ENCODE measurements at regions not wholly inside any gene's neighbourhood (a gene's known extent, or its start where the extent isn't known, plus 50 kb on each side); places are given as distances from the start of the nearest gene placed in this dataset.

GRCh38 chr5:145680169-145680568 is 155.0 kb downstream of the PRELID2 start:
- no peaks in the 10 kb centered on the region for H3K27me3 Mint-ChIP-seq
- H3K9me3 Mint-ChIP-seq, result no peaks in the 10 kb centered on the region
- ChIA-PET POLR2A (no interaction called here), CTCF (no interaction called here)
- no peaks in the 10 kb centered on the region for H3K4me1 ChIP-seq (ENCODE audit: control insufficient read depth in 2 of 2, insufficient read depth in 2 of 2, low read length in 2 of 2)
- no peaks in the 10 kb centered on the region for H3K27me3 ChIP-seq (ENCODE audit: control insufficient read depth in 2 of 2, insufficient read depth in 2 of 2, low read length in 2 of 2)
- H3K36me3 ChIP-seq (ENCODE audit: control insufficient read depth in 2 of 3, insufficient read depth in 3 of 3, low read length in 3 of 3), result no peaks in the 10 kb centered on the region
- no peak overlapping the region for H3K4me3 ChIP-seq (ENCODE audit: low read length)
- H3K9me3 ChIP-seq (ENCODE audit: control insufficient read depth in 2 of 3, low read length in 3 of 3), result no peaks in the 10 kb centered on the region
- no peak overlapping the region for H3K4me3 Mint-ChIP-seq
- intact Hi-C loops (cut with micrococcal nuclease), result loop anchor here (5.0 kb wide), 2 partner anchors 747 to 1478 kb away; no protein-coding TSS in a partner anchor
- H3K4me1 Mint-ChIP-seq, result peaks cover 0 to 2% (median 0%) of the 10 kb centered on the region in 7 donors
- no peak overlapping the region for H3K27ac Mint-ChIP-seq
- H3K36me3 Mint-ChIP-seq, result no peaks in the 10 kb centered on the region
- DNase-seq, result no peak
- no peak for ATAC-seq
- H3K27ac ChIP-seq (ENCODE audit: low read depth, low read length), result no peak overlapping the region

GRCh38 chr5:145678255-145678654 is 156.9 kb downstream of the PRELID2 start:
- Mint-ChIP-seq H3K4me3 (no peak overlapping the region), H3K4me1 (peaks cover 0 to 2% (median 0%) of the 10 kb centered on the region in 7 donors)

GRCh38 chr5:145673786-145674185 is 161.4 kb downstream of the PRELID2 start:
- Mint-ChIP-seq H3K4me1 (peaks cover 0 to 2% (median 0%) of the 10 kb centered on the region in 7 donors), H3K27ac (no peak overlapping the region), H3K27me3 (peaks cover 0 to 11% (median 0%) of the 10 kb centered on the region in 5 donors), H3K4me3 (no peak overlapping the region), H3K9me3 (peaks cover 0 to 5% (median 0%) of the 10 kb centered on the region in 11 donors), H3K36me3 (no peaks in the 10 kb centered on the region)
- no peak overlapping the region for H3K4me3 ChIP-seq (ENCODE audit: low read length)
- ChIA-PET POLR2A (no interaction called here), CTCF (no interaction called here)
- H3K27ac ChIP-seq (ENCODE audit: low read depth, low read length), result no peak overlapping the region
- no peaks in the 10 kb centered on the region for H3K9me3 ChIP-seq (ENCODE audit: control insufficient read depth in 2 of 3, low read length in 3 of 3)
- intact Hi-C loops (cut with micrococcal nuclease), result no loop called here
- DNase-seq (no peak), ATAC-seq (no peak)
- H3K36me3 ChIP-seq (ENCODE audit: control insufficient read depth in 2 of 3, insufficient read depth in 3 of 3, low read length in 3 of 3), result no peaks in the 10 kb centered on the region
- no peaks in the 10 kb centered on the region for H3K27me3 ChIP-seq (ENCODE audit: control insufficient read depth in 2 of 2, insufficient read depth in 2 of 2, low read length in 2 of 2)
- H3K4me1 ChIP-seq (ENCODE audit: control insufficient read depth in 2 of 2, insufficient read depth in 2 of 2, low read length in 2 of 2), result no peaks in the 10 kb centered on the region

More at GRCh38 chr5:145678255-145678654, 156.9 kb downstream of the PRELID2 start:
- Mint-ChIP-seq H3K27ac (no peak overlapping the region), H3K9me3 (no peaks in the 10 kb centered on the region), H3K36me3 (no peaks in the 10 kb centered on the region), H3K27me3 (no peaks in the 10 kb centered on the region)
- Histone ChIP-seq H3K36me3 (ENCODE audit: control insufficient read depth in 2 of 3, insufficient read depth in 3 of 3, low read length in 3 of 3) (no peaks in the 10 kb centered on the region), H3K4me3 (ENCODE audit: low read length) (no peak overlapping the region), H3K27ac (ENCODE audit: low read depth, low read length) (no peak overlapping the region), H3K4me1 (ENCODE audit: control insufficient read depth in 2 of 2, insufficient read depth in 2 of 2, low read length in 2 of 2) (no peaks in the 10 kb centered on the region), H3K9me3 (ENCODE audit: control insufficient read depth in 2 of 3, low read length in 3 of 3) (no peaks in the 10 kb centered on the region), H3K27me3 (ENCODE audit: control insufficient read depth in 2 of 2, insufficient read depth in 2 of 2, low read length in 2 of 2) (no peaks in the 10 kb centered on the region)
- ATAC-seq (no peak), DNase-seq (no peak)
- POLR2A ChIA-PET, result no interaction called here
- intact Hi-C loops (cut with micrococcal nuclease), result no loop called here
- CTCF ChIA-PET, result no interaction called here

GRCh38 chr5:145668714-145669113 is 166.4 kb downstream of the PRELID2 start:
- Histone ChIP-seq H3K27ac (ENCODE audit: low read depth, low read length) (no peak overlapping the region), H3K9me3 (ENCODE audit: control insufficient read depth in 2 of 3, low read length in 3 of 3) (no peaks in the 10 kb centered on the region), H3K4me1 (ENCODE audit: control insufficient read depth in 2 of 2, insufficient read depth in 2 of 2, low read length in 2 of 2) (no peaks in the 10 kb centered on the region), H3K27me3 (ENCODE audit: control insufficient read depth in 2 of 2, insufficient read depth in 2 of 2, low read length in 2 of 2) (no peaks in the 10 kb centered on the region), H3K36me3 (ENCODE audit: control insufficient read depth in 2 of 3, insufficient read depth in 3 of 3, low read length in 3 of 3) (no peaks in the 10 kb centered on the region), H3K4me3 (ENCODE audit: low read length) (no peak overlapping the region)
- ATAC-seq (no peak), DNase-seq (no peak)
- intact Hi-C loops (cut with micrococcal nuclease), result no loop called here
- Mint-ChIP-seq H3K27ac (no peak overlapping the region), H3K27me3 (peaks cover 0 to 11% (median 0%) of the 10 kb centered on the region in 5 donors), H3K4me1 (no peaks in the 10 kb centered on the region), H3K36me3 (no peaks in the 10 kb centered on the region), H3K9me3 (peaks cover 0 to 5% (median 0%) of the 10 kb centered on the region in 11 donors), H3K4me3 (no peak overlapping the region)
- ChIA-PET CTCF (no interaction called here), POLR2A (no interaction called here)

- Histone ChIP-seq H3K27me3 (ENCODE audit: control insufficient read depth in 2 of 2, insufficient read depth in 2 of 2, low read length in 2 of 2) (no peaks in the 10 kb centered on the region), H3K4me3 (ENCODE audit: low read length) (no peak overlapping the region), H3K36me3 (ENCODE audit: control insufficient read depth in 2 of 3, insufficient read depth in 3 of 3, low read length in 3 of 3) (no peaks in the 10 kb centered on the region), H3K27ac (ENCODE audit: low read depth, low read length) (no peak overlapping the region), H3K9me3 (ENCODE audit: control insufficient read depth in 2 of 3, low read length in 3 of 3) (no peaks in the 10 kb centered on the region), H3K4me1 (ENCODE audit: control insufficient read depth in 2 of 2, insufficient read depth in 2 of 2, low read length in 2 of 2) (no peaks in the 10 kb centered on the region)
- no peaks in the 10 kb centered on the region for H3K4me1 Mint-ChIP-seq
- H3K27me3 Mint-ChIP-seq, result peaks cover 0 to 11% (median 0%) of the 10 kb centered on the region in 5 donors
- H3K27ac Mint-ChIP-seq, result no peak overlapping the region
- peaks cover 0 to 5% (median 0%) of the 10 kb centered on the region in 11 donors for H3K9me3 Mint-ChIP-seq
- ATAC-seq (no peak), DNase-seq (no peak)
- no peak overlapping the region for H3K4me3 Mint-ChIP-seq
- POLR2A ChIA-PET, result no interaction called here
- CTCF ChIA-PET, result no interaction called here
- no peaks in the 10 kb centered on the region for H3K36me3 Mint-ChIP-seq
- intact Hi-C loops (cut with micrococcal nuclease), result no loop called here
Measured at GRCh38 chr5:145667742-145668141, 167.4 kb downstream of the PRELID2 start.

- H3K4me3 Mint-ChIP-seq, result no peak overlapping the region
- DNase-seq (no peak), ATAC-seq (no peak)
- intact Hi-C loops (cut with micrococcal nuclease), result no loop called here
- H3K27me3 Mint-ChIP-seq, result peaks cover 0 to 11% (median 0%) of the 10 kb centered on the region in 5 donors
- H3K4me1 ChIP-seq (ENCODE audit: control insufficient read depth in 2 of 2, insufficient read depth in 2 of 2, low read length in 2 of 2), result no peaks in the 10 kb centered on the region
- no peaks in the 10 kb centered on the region for H3K9me3 ChIP-seq (ENCODE audit: control insufficient read depth in 2 of 3, low read length in 3 of 3)
- no peaks in the 10 kb centered on the region for H3K4me1 Mint-ChIP-seq
- CTCF ChIA-PET, result no interaction called here
- peaks cover 0 to 5% (median 0%) of the 10 kb centered on the region in 11 donors for H3K9me3 Mint-ChIP-seq
- H3K4me3 ChIP-seq (ENCODE audit: low read length), result no peak overlapping the region
- H3K27me3 ChIP-seq (ENCODE audit: control insufficient read depth in 2 of 2, insufficient read depth in 2 of 2, low read length in 2 of 2), result no peaks in the 10 kb centered on the region
- H3K36me3 ChIP-seq (ENCODE audit: control insufficient read depth in 2 of 3, insufficient read depth in 3 of 3, low read length in 3 of 3), result no peaks in the 10 kb centered on the region
- no peak overlapping the region for H3K27ac ChIP-seq (ENCODE audit: low read depth, low read length)
- no peaks in the 10 kb centered on the region for H3K36me3 Mint-ChIP-seq
- H3K27ac Mint-ChIP-seq, result no peak overlapping the region
- POLR2A ChIA-PET, result no interaction called here
Measured at GRCh38 chr5:145666591-145666990, 168.6 kb downstream of the PRELID2 start.

- H3K4me1 Mint-ChIP-seq, result no peaks in the 10 kb centered on the region
- intact Hi-C loops (cut with micrococcal nuclease), result no loop called here
- ATAC-seq, result no peak
- ChIA-PET CTCF (no interaction called here), POLR2A (no interaction called here)
- peaks cover 0 to 4% (median 0%) of the 10 kb centered on the region in 3 experiments for H3K9me3 ChIP-seq (ENCODE audit: control insufficient read depth in 2 of 3, low read length in 3 of 3)
- H3K27ac Mint-ChIP-seq, result no peak overlapping the region
- H3K9me3 Mint-ChIP-seq, result peaks cover 0 to 10% (median 3%) of the 10 kb centered on the region in 11 donors
- no peaks in the 10 kb centered on the region for H3K27me3 ChIP-seq (ENCODE audit: control insufficient read depth in 2 of 2, insufficient read depth in 2 of 2, low read length in 2 of 2)
- H3K36me3 Mint-ChIP-seq, result no peaks in the 10 kb centered on the region
- no peak overlapping the region for H3K4me3 ChIP-seq (ENCODE audit: low read length)
- no peak overlapping the region for H3K4me3 Mint-ChIP-seq
- no peaks in the 10 kb centered on the region for H3K4me1 ChIP-seq (ENCODE audit: control insufficient read depth in 2 of 2, insufficient read depth in 2 of 2, low read length in 2 of 2)
- H3K27ac ChIP-seq (ENCODE audit: low read depth, low read length), result no peak overlapping the region
- H3K36me3 ChIP-seq (ENCODE audit: control insufficient read depth in 2 of 3, insufficient read depth in 3 of 3, low read length in 3 of 3), result no peaks in the 10 kb centered on the region
- no peak for DNase-seq
- no peaks in the 10 kb centered on the region for H3K27me3 Mint-ChIP-seq
Measured at GRCh38 chr5:145661737-145662485, 173.2 kb downstream of the PRELID2 start.

All from naive thymus-derived CD4-positive, alpha-beta T cell (primary cell).